Neural crest cell (in vitro differentiated cells): ENCODE measurements at regions not wholly inside any gene's neighbourhood (a gene's known extent, or its start where the extent isn't known, plus 50 kb on each side); places are given as distances from the start of the nearest gene placed in this dataset.

Source experiments
- DNase-seq: peaks from one replicate; pipeline ENCODE4 v3.0.0; 2021; ENCODE audit warnings: low read depth, mixed read lengths, low spot score
- H3K27ac Mint-ChIP-seq: one replicate; pipeline ENCODE4 v1.8.0; 2021; ENCODE audit warnings: mild to moderate bottlenecking, mixed read lengths; ENCODE audit not compliant: unreplicated experiment
- H3K27me3 Mint-ChIP-seq: 2 replicates; pipeline ENCODE4 v1.8.0; 2021; ENCODE audit warnings: low read depth, mild to moderate bottlenecking, mixed read lengths
- H3K36me3 Mint-ChIP-seq: 2 replicates; pipeline ENCODE4 v1.8.0; 2021; ENCODE audit warnings: low read depth, mild to moderate bottlenecking, mixed read lengths
- H3K4me1 Mint-ChIP-seq: 2 replicates; pipeline ENCODE4 v1.8.0; 2021; ENCODE audit warnings: mixed read lengths
- H3K4me3 Mint-ChIP-seq: one replicate; pipeline ENCODE4 v1.8.0; 2021; ENCODE audit warnings: mild to moderate bottlenecking, mixed read lengths
- H3K9me3 Mint-ChIP-seq: 2 replicates; pipeline ENCODE4 v1.8.0; 2021; ENCODE audit warnings: mixed read lengths
- CTCF ChIP-seq: fragments of 200-600 bp; sonication (generic); conservative IDR thresholded peaks from 2 replicates; pipeline ENCODE4 v1.5.0; 2021; ENCODE audit warnings: antibody characterized with exemption, mild to moderate bottlenecking

DNA sequence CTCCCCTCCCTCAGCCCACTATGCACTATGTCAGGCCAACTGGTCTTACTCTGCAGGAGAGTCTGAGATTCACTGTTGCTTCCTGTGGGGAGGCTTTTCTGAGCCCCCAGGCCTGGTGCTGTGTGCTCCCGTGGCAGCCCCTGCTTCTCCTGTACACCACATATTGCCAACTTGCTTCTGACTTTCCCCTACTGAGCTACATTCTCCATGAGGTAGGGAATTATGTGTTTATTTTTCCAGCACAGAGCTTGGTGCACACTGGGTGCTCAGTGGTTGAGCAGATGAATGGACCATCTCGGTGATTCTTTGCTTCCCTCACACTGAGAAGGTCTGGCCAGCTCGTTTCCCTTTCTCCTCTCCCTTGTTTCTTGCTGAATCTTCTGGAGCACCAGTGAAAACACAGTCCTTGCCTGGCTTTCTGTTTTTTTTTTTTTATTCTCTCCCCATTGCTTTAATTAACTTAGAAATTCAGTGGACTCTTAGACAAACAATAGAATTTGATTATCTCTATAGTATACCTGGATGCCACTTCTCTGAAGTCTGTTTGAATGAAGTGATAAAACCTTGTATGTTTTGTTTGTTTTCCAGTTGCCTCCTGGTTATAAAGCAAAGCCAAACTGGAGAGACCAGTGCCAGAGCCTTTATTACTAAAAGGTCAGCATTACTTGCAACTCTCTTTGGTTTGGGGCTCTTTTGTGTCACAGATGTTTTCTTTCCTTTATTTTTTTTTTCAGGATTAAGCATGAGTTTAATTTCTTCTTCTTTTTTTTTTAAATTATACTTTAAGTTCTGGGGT is 50.3 kb upstream of the CNIH3 start:
- Mint-ChIP-seq H3K4me3 (no peak overlapping the region), H3K27me3 (no peaks in the 10 kb centered on the region), H3K4me1 (no peaks in the 10 kb centered on the region), H3K27ac (no peak overlapping the region), H3K9me3 (peaks cover 6% of the 10 kb centered on the region), H3K36me3 (peaks cover 7% of the 10 kb centered on the region)
- TF ChIP-seq CTCF = no peak
- DNase-seq = no peak
